Muscle of back (tissue), 3 donors: ENCODE measurements at regions not wholly inside any gene's neighbourhood (a gene's known extent, or its start where the extent isn't known, plus 50 kb on each side); places are given as distances from the start of the nearest gene placed in this dataset.
"Not testable (repeated sequence)": the region's sequence is repeated elsewhere in the genome, so short reads cannot be mapped to it uniquely, and the experiment has no call there.

Experiments used
- DNase-seq, 3 donors: peaks; one replicate each; pipeline versions ENCODE4 v3.0.0 to v3.0.0-alpha.2; 2013

- no peak for DNase-seq
Observed at GRCh38 chr17:77828749-77829539, 129.6 kb upstream of the TNRC6C start.

DNA sequence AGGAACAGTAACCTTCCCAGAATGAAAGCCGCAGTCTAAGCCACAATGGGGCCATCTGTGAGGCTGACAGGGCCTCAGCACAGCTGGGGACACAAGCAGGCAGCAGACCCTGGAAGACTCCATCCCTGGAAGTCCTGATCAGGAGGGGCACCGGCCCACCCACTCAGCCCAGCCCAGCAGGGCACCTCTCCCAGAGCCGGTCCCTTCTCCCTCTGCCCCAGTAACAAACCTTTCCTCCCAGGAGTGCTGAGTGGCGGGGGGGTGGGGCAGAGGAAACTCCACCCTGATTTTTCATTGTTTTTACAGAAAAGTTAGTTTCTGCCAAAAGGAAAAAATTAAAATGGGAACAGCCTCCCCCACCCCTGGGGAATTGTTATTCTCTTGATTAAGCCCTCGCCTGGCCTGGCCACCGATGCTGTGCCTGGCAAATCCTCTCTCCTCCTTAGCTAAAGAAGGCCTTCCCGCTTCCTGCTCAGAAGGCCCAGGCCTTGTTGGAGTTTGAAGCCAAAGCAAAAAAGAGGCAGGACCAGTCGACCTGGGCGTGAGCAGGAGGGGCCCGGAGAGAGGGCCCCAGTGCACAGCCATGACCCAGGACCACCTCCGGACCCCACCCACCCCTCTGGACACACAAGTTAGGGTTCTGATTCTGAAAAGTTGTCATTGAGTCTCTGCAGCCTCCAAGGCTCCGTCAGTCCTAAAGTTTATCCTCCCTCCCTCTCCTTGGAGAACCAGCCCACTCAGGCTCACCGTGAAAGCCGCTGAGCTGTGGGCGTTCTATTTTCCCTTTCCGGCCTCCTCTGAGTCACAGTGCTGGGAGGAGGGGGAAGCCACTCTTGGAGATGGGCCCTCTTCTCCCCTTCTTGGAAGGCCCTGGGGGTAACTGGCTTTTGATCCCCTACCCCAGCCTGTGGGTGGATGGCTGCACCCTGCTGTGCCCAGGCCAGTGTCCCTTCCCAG, 128.4 kb upstream of the TNRC6C start:
- peak; percentile 69 to 92 (median 73) for DNase-seq

DNA sequence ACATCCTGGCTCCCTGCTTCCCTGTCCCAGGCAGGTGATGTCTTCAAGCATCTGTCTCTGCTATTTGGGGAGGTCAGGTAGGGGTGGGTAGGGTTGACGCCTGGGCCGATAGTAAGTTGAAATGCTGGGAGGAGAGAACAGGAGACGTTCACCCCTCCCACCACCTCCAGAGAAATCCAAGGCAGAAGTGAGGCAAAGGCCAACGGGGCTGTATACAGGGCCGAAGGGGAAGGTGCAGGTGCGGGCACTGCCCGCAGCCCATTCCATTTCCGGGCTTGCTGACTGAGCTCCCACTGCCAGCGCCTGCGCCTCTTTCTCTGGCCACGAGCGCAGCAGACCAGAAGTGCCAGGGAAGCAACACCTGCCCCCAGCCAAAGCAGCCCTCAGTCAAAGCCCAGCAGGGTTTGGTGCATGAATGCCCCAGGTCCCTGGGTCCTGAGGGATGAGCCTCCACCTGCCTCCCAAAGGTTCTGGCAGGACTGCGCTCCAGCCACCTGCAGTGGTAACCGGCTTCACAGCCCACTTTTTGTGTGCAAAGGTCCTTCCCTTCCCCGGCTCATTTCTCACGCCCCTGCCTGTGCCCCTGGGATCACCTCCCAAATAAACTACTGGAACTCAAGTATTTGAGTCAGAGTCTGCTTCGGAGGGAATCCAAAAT, 127.6 kb upstream of the TNRC6C start:
- no peak for DNase-seq

DNA sequence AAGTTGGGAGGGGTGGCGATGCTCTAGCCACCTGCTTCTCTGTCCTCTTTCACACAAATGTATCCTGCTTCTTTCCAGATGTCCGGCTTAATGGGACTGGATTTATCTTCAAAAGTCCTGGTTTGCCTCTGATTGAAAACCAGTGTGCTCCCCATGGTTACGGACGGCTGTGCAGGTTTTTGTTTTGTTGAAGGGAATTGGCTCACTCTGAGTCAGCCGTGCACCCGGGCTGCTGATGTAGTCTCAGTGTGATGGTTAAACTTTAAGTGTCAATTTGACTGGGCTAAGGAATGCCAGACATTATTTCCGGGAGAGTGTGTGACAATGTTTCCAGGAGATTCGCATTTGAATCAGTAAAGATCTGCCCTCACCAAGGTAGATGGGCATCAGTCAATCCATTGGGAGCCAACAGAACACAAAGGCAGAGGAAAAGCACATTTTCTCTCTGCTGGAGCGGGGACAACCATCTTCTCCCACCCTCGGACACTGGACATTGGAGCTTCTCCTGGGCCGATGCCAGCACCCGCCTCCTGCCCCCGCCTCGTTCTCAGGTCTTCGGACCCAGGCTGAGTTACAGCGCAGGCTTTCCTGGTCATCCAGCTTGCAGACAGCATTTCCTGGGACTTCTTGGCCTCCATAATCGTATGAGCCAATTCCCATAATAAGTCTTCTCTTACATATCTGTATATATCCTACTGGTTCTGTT, 126.9 kb upstream of the TNRC6C start:
- DNase-seq, result peak; percentile 46 to 85 (median 63)

- no peak for DNase-seq
Observed at GRCh38 chr17:77832180-77832560, 126.3 kb upstream of the TNRC6C start.

- DNase-seq, result no peak
Observed at GRCh38 chr17:77833769-77834168, 124.7 kb upstream of the TNRC6C start.

DNA sequence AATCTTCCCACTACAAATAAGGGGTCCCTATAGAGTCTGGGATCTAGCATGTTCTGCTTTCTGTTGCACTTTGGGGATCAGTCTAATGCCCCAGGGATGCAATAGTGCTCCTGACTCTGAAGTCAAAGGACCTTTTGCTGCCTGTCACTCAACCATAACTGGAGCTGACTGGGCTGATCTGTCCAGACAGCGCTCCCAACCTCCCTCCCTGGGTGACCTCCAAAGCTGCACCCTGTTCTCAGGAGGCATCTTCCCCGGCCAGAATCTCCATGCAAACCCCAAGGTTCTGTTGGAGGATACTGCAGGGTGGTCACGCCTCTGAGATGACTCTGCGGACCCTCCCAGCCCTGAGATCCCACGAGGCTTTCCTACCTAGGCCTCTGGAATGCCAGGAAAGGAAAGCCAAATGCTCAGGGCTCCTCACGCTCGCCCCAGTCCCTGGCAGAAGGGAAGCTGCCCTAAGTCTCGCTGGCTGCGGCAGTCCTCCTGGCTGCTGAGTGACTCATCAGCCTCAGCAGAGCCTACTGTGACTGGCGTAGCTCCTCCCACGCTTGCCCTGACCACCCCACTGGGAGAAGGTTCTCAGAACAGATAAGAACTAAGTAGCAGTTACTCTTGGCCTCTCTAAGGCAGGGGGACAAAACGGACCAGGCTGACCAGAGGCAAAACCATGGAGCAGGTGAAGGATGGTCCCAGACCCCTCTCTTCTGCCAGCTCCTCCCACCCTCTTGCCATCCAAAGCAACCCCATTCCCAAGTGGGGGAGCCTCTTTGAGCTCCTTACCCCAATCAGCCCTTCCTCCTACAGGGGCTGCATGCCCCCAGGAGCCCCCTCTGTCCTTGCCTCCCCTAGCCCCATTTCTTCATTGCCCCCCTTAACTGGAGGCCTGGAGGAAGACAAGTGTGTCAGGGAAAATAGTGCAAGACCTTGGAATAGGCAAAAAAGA, 124.1 kb upstream of the TNRC6C start:
- DNase-seq, result no peak

DNA sequence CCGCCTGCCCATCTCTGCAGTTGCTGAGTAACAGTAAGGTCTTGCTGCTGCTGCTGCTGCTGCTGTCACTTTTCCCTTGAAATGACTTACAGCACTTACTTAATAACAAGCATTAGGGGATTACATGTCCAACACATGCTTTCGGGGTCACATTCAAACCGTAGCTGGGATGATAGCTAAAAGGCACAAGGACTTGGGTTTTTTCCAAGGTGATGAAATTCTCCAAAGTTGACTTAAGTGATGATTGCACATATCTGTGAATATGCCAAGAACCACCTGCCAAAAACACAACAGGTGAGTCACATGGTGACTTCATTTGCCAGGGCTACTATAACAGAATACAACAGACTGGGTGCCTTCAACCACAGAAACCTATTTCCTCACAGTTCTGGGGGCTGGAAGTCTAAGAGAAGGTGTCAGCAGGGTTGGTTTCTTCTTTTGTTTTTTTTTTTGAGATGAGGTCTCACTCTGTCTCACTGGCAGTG, 121.9 kb upstream of the TNRC6C start:
- DNase-seq, result no peak

DNA sequence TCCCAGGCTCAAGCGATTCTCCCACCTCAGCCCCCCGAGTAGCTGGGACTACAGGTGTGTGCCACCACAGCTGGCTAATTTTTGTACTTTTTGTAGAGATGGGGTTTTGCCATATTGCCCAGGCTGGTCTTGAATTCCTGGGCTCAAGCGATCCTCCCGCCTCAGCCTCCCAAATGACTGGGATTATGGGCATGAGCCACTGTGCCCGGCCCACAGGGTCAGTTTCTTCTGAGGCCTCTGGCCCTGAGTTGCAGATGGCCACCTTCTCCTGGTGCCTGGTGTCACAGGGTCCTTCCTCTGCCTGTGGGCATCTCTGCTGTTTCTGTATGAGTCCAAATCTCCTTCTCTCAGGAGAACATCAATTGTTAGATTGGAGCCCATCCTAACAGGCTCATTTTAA, 121.4 kb upstream of the TNRC6C start:
- not testable (repeated sequence) for DNase-seq

GRCh38 chr17:77837917-77838316, 120.6 kb upstream of the TNRC6C start:
- DNase-seq, result no peak

- DNase-seq, result no peak
Observed at GRCh38 chr17:77838748-77839697, 119.5 kb upstream of the TNRC6C start.

DNA sequence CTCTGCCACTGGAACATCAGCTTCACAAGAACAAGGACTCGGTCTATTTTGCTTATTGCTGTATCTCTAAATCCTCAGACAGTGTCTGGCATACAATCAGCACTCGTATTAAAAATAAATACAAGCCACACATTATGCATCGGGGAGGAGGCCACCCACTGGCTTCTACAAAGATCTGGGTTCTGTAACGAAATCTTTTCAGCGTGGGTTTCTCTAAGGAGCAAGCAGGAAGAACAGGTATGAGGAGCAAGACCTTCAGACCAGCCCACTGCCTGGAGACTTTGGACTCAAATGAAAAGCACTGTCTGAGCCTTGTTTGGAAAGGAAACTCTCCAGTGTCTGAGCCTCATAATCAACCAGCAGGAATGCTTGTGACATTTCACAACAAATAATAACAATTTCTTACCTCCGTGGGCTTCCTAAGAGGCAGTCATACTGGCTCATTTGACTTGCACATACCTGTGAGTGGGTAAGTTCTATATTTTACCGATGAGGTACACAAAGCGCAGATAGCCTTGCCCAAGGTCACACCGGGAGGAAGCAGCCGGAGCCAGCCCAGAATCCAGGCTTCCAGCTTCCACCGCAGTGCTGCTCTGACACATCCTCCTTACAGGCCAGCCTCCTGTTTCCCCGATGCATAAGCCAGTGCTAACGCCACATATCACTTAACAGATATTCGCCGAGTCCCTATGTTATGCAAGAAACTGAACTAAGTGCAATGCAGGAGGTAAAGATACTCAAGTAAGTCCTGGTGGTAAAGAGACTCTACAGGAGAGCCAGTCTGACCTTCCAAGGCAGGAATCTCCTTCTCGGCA, 118.6 kb upstream of the TNRC6C start:
- DNase-seq, result no peak

GRCh38 chr17:77840513-77841165, 117.9 kb upstream of the TNRC6C start:
- DNase-seq, result no peak

DNA sequence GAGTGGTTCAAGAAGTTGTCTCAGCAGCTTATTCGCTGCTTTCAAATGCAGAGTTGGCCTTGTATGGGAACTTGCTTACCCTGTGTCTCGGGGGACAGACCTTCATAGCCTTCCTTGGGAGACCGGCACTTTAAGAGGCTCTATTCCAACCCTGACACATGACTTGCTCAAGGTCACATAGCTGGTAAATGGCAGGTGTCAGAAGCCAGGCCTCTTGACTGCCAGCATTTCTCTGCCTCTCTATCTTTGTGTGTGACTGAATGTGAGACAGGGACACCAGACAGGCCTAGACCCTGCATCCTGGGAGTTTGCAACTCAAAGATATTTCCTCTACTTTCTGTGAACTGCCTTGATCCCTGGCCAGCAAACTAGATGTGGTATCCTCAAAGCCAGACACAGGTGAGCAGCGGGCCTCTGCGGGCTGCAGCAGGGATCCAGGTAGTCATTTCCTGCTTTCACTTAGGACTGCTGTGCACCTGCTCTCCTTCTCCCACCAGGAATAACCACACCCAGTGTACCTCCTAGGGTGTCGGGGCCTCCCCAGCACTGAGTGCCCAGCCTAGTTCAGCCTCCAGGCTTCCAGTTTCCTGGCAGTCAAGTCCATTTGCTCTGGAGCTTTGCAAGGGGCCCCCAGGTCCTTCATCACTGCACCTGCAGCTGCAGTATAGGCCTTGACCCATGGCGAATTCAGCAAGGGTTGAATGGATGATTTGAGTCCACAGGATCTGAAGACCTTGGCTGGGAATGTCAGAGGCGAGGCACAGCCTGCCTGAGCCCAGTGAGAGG, 116.6 kb upstream of the TNRC6C start:
- DNase-seq, result no peak

GRCh38 chr17:77842528-77843147, 115.9 kb upstream of the TNRC6C start:
- no peak for DNase-seq

DNA sequence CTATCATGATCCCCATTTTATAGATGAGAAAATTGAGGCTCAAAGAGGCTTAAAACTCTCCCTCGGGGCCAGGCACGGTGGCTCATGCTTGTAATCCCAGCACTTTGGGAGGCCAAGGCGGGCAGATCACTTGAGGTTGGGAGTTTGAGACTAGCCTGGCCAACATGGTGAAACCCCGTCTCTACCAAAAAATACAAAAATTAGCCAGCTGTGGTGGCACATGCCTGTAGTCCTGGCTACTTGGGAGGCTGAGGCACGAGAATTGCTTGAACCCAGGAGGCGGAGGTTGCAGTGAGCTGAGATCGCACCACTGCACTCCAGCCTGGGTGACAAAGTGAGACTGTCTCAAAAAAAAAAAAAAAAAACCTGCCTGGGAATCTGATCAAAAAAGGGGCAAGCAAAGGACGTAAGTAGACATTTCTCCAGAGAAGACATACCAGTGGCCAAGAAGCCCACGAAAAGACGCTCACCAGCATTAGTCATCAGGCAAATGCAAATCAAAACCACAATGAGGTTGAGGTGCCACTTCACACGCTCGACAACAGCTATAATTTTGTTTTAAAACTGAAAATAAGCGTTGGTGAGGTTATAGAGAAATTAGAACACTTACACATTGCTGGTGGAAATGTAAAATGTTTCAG, 115.1 kb upstream of the TNRC6C start:
- peak in 1 of 3 donors; percentile 43 for DNase-seq
